ENCODE measurements at regions not wholly inside any gene's neighbourhood (a gene's known extent, or its start where the extent isn't known, plus 50 kb on each side); places are given as distances from the start of the nearest gene placed in this dataset.

DNA sequence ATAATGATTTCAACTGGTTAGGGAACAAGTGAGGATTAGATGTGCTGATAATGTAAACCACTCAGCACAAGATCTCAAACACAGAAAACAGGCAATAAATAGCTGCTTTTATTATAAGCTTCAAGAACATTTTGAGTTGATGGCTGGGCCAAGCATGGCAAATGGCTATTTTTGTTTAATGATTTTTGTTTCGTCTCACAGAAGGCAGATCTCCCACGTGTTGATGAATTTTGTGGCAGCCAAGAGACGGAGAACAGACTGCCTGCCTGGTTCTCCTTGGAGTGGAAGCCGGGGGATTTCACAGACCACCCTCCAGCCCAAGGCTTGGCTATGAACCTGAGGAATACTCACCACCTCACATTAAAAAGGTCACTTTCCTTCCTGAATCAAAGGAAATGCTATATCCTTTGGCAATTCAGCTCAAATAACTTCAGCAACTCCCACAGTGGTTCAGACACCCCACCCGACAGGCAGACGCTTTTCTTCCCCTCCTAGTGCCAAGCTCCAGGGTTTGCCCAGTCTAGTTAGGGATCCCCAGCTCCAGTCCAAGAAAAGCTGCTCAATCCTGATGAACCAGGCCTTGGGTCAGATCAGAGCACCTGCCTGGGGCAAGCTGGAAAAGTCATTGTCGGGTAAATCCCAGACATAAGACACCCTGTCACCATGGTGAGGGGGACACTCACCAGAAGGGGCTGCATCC is 593.5 kb downstream of the TOX3 start:
- no peaks in the 10 kb centered on the region for H3K79me2 ChIP-seq (ENCODE audit: low read length)
- H3K27me3 ChIP-seq (ENCODE audit: low read depth, low read length), result no peaks in the 10 kb centered on the region; the same call in 1 of the 2 replicates
- no peak overlapping the region for H2AFZ ChIP-seq (ENCODE audit: low read depth, low read length)
- no peak overlapping the region for H3K9ac ChIP-seq (ENCODE audit: low read length)
- H3K4me1 ChIP-seq (ENCODE audit: low read length), result no peaks in the 10 kb centered on the region
- no peaks in the 10 kb centered on the region for H3K9me3 ChIP-seq (ENCODE audit: insufficient read depth, low read length)
- H3K27ac ChIP-seq (ENCODE audit: low read length), result no peak overlapping the region
- no peaks in the 10 kb centered on the region for H4K20me1 ChIP-seq (ENCODE audit: insufficient read depth, low read length)
- H3K4me2 ChIP-seq (ENCODE audit: low read length), result no peak overlapping the region
- H3K36me3 ChIP-seq (replicated peaks; ENCODE audit: low read depth, low read length), result no peaks in the 10 kb centered on the region
- no peak for TF ChIP-seq EZH2phosphoT487 (IDR thresholded peaks at IDR 0.05; ENCODE audit: low read depth)
- TF ChIP-seq, protein P1, sequence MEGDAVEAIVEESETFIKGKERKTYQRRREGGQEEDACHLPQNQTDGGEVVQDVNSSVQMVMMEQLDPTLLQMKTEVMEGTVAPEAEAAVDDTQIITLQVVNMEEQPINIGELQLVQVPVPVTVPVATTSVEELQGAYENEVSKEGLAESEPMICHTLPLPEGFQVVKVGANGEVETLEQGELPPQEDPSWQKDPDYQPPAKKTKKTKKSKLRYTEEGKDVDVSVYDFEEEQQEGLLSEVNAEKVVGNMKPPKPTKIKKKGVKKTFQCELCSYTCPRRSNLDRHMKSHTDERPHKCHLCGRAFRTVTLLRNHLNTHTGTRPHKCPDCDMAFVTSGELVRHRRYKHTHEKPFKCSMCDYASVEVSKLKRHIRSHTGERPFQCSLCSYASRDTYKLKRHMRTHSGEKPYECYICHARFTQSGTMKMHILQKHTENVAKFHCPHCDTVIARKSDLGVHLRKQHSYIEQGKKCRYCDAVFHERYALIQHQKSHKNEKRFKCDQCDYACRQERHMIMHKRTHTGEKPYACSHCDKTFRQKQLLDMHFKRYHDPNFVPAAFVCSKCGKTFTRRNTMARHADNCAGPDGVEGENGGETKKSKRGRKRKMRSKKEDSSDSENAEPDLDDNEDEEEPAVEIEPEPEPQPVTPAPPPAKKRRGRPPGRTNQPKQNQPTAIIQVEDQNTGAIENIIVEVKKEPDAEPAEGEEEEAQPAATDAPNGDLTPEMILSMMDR (IDR thresholded peaks at IDR 0.05; ENCODE audit: low read depth, low read length), result no peak
- H3K4me3 ChIP-seq (ENCODE audit: low read length), result no peak overlapping the region

DNA sequence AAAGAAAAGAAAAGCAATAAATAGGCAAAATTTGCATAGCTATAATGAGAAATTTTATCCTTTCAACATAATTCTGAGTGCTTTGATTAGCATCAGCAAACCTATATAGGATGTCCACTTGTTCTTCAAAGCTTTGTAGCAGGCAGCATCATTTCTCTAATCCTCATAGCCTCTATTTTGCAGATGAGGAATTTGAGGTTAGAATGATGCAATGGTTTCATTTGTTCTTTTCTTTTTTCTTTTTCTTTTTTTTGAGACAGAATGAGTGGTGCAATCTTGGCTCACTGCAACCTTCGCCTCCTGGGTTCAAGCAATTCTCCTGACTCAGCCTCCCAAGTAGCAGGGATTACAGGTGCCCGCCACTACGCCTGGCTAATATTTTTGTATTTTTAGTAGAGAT is 594.4 kb downstream of the TOX3 start:
- Histone ChIP-seq H3K79me2 (ENCODE audit: low read length) (no peaks in the 10 kb centered on the region), H3K9ac (ENCODE audit: low read length) (no peak overlapping the region), H2AFZ (ENCODE audit: low read depth, low read length) (no peak overlapping the region), H3K36me3 (replicated peaks; ENCODE audit: low read depth, low read length) (no peaks in the 10 kb centered on the region), H3K4me3 (ENCODE audit: low read length) (no peak overlapping the region), H3K4me1 (ENCODE audit: low read length) (no peaks in the 10 kb centered on the region), H3K27me3 (ENCODE audit: low read depth, low read length) (no peaks in the 10 kb centered on the region; the same call in 1 of the 2 replicates), H4K20me1 (ENCODE audit: insufficient read depth, low read length) (no peaks in the 10 kb centered on the region), H3K27ac (ENCODE audit: low read length) (no peak overlapping the region), H3K9me3 (ENCODE audit: insufficient read depth, low read length) (no peaks in the 10 kb centered on the region), H3K4me2 (ENCODE audit: low read length) (no peak overlapping the region)
- no peak for TF ChIP-seq EZH2phosphoT487 (IDR thresholded peaks at IDR 0.05; ENCODE audit: low read depth)
- TF ChIP-seq, protein P1 (IDR thresholded peaks at IDR 0.05; ENCODE audit: low read depth, low read length), result no peak

DNA sequence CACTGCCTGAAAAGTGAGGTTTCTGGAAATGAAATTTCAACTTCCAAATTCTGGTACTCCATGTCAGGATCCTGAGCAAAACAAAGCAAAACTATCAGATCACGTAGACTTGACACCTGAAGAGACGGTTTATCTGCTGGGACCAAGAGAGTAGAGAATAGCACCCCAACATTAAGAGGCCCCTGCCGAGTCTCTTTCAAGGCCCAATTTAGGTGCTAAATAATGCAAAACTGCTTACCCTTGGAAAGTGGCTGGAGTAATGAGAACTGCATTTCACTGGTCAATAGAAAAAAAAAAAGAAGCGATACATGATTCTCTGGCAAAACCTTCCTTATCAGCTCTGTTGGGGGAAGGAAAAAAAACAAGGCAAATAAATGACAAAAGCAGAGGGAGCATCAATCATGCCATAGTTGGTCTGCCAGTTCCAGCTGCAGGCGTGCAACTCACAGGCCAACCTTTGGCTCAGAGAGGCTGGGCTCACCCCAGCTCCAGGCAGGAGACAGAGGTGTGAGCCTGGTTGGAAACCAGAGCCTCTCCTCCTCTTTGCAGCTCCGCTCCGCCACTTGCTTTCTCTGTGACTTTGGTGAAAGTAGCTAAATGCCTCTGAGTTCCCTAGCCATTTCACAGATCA is 595.2 kb downstream of the TOX3 start:
- H3K27ac ChIP-seq (ENCODE audit: low read length), result no peak overlapping the region
- no peaks in the 10 kb centered on the region for H3K9me3 ChIP-seq (ENCODE audit: insufficient read depth, low read length)
- no peak overlapping the region for H3K4me3 ChIP-seq (ENCODE audit: low read length)
- no peaks in the 10 kb centered on the region; the same call in 1 of the 2 replicates for H3K27me3 ChIP-seq (ENCODE audit: low read depth, low read length)
- H3K9ac ChIP-seq (ENCODE audit: low read length), result no peak overlapping the region
- TF ChIP-seq, protein P1 (IDR thresholded peaks at IDR 0.05; ENCODE audit: low read depth, low read length), result no peak
- no peak for TF ChIP-seq EZH2phosphoT487 (IDR thresholded peaks at IDR 0.05; ENCODE audit: low read depth)
- H2AFZ ChIP-seq (ENCODE audit: low read depth, low read length), result no peak overlapping the region
- no peaks in the 10 kb centered on the region for H4K20me1 ChIP-seq (ENCODE audit: insufficient read depth, low read length)
- no peaks in the 10 kb centered on the region for H3K79me2 ChIP-seq (ENCODE audit: low read length)
- no peaks in the 10 kb centered on the region for H3K36me3 ChIP-seq (replicated peaks; ENCODE audit: low read depth, low read length)
- no peak overlapping the region for H3K4me2 ChIP-seq (ENCODE audit: low read length)
- H3K4me1 ChIP-seq (ENCODE audit: low read length), result no peaks in the 10 kb centered on the region

DNA sequence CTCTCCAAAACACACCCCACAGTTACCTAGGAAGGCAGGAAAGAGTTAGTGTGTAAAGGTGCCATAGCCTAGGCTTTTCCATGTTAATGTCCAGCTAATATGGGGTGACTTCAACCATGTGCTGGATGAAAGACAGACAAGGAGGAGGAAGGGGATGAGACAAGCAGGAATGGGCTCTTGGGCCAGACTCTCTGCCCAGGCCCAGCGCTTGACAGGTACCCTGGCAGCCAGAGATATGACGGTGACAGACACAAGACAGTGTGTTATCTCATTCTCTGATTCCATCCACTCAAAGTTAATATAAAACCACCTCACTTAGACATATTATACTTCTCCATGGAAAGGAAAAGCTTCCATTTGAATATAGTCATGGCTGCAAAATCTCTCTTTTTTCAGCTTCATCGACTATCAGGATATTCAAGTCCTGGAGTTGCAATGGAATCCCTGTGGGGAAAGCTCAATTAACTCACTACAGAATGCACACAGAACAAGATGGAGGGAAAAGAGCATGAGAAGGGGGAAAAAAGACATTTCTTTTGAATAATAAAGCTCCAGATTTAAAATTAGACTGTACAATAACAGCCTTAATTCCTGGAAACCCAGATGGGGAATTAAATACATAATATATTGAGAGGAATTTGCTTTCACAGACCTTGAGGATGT is 596.7 kb downstream of the TOX3 start:
- H3K4me2 ChIP-seq (ENCODE audit: low read length), result no peak overlapping the region
- no peaks in the 10 kb centered on the region for H3K9me3 ChIP-seq (ENCODE audit: insufficient read depth, low read length)
- H3K9ac ChIP-seq (ENCODE audit: low read length), result no peak overlapping the region
- no peak overlapping the region for H3K27ac ChIP-seq (ENCODE audit: low read length)
- no peak overlapping the region for H3K4me3 ChIP-seq (ENCODE audit: low read length)
- no peaks in the 10 kb centered on the region; the same call in 1 of the 2 replicates for H3K27me3 ChIP-seq (ENCODE audit: low read depth, low read length)
- no peaks in the 10 kb centered on the region for H4K20me1 ChIP-seq (ENCODE audit: insufficient read depth, low read length)
- H3K4me1 ChIP-seq (ENCODE audit: low read length), result no peaks in the 10 kb centered on the region
- no peaks in the 10 kb centered on the region for H3K36me3 ChIP-seq (replicated peaks; ENCODE audit: low read depth, low read length)
- H2AFZ ChIP-seq (ENCODE audit: low read depth, low read length), result no peak overlapping the region
- no peaks in the 10 kb centered on the region for H3K79me2 ChIP-seq (ENCODE audit: low read length)
- TF ChIP-seq EZH2phosphoT487 (IDR thresholded peaks at IDR 0.05; ENCODE audit: low read depth), result no peak
- TF ChIP-seq, protein P1 (IDR thresholded peaks at IDR 0.05; ENCODE audit: low read depth, low read length), result no peak
